Astrocyte (in vitro differentiated cells and primary cell): ENCODE measurements at regions not wholly inside any gene's neighbourhood (a gene's known extent, or its start where the extent isn't known, plus 50 kb on each side); places are given as distances from the start of the nearest gene placed in this dataset.

Source experiments
- DNase-seq: peaks from one replicate; pipeline ENCODE4 v3.0.0-alpha.2; 2010; ENCODE audit warnings: low read depth
- FAIRE-seq: peaks from 2 replicates; lab custom pipeline; 2011; peaks lifted over from hg19 to GRCh38; lab: Jason Lieb, UNC
- H2AFZ ChIP-seq: 2 replicates; pipeline ENCODE4 v1.6.0; 2012; ENCODE audit warnings: low read depth, low read length, inconsistent platforms
- H3K27ac ChIP-seq: 2 replicates; pipeline ENCODE4 v1.5.1; 2011; ENCODE audit warnings: low read depth, low read length, inconsistent platforms
- H3K27me3 ChIP-seq: 2 replicates; pipeline ENCODE4 v1.6.0; 2011; ENCODE audit warnings: low read length, inconsistent platforms; ENCODE audit not compliant: insufficient read depth
- H3K36me3 ChIP-seq: 2 replicates; pipeline ENCODE4 v1.5.1; 2011; ENCODE audit warnings: low read length, inconsistent platforms; ENCODE audit not compliant: insufficient read depth
- H3K4me1 ChIP-seq: 2 replicates; pipeline ENCODE4 v1.5.1; 2011; ENCODE audit warnings: low read length, inconsistent platforms; ENCODE audit not compliant: insufficient read depth
- H3K4me2 ChIP-seq: 2 replicates; pipeline ENCODE4 v1.6.0; 2012; ENCODE audit warnings: low read length, inconsistent platforms
- H3K4me3 ChIP-seq: 2 replicates; pipeline ENCODE4 v1.5.1; 2011; ENCODE audit warnings: low read depth, mild to moderate bottlenecking, low read length, inconsistent platforms; ENCODE audit not compliant: insufficient read depth
- H3K79me2 ChIP-seq: 2 replicates; pipeline ENCODE4 v1.6.0; 2012; ENCODE audit warnings: mild to moderate bottlenecking, low read length, inconsistent platforms; ENCODE audit not compliant: insufficient read depth
- H3K9ac ChIP-seq: 2 replicates; pipeline ENCODE4 v1.6.0; 2012; ENCODE audit warnings: mild to moderate bottlenecking, low read length, inconsistent platforms
- H3K9me3 ChIP-seq: 2 replicates; pipeline ENCODE4 v1.5.1; 2012; ENCODE audit warnings: low read depth, mild to moderate bottlenecking, low read length, inconsistent platforms; ENCODE audit not compliant: insufficient read depth
- H4K20me1 ChIP-seq: 2 replicates; pipeline ENCODE4 v1.6.0; 2012; ENCODE audit warnings: low read length, inconsistent platforms; ENCODE audit not compliant: insufficient read depth
- H3K27ac Mint-ChIP-seq: one replicate; pipeline ENCODE4 v1.8.0; 2021; ENCODE audit warnings: mild to moderate bottlenecking, mixed read lengths; ENCODE audit not compliant: unreplicated experiment
- H3K27me3 Mint-ChIP-seq: one replicate; pipeline ENCODE4 v1.8.0; 2021; ENCODE audit warnings: low read depth, mixed read lengths; ENCODE audit not compliant: unreplicated experiment
- H3K36me3 Mint-ChIP-seq: one replicate; pipeline ENCODE4 v1.8.0; 2021; ENCODE audit warnings: low read depth, mixed read lengths; ENCODE audit not compliant: unreplicated experiment
- H3K4me1 Mint-ChIP-seq: one replicate; pipeline ENCODE4 v1.8.0; 2021; ENCODE audit warnings: low read depth, mixed read lengths; ENCODE audit not compliant: unreplicated experiment
- H3K4me3 Mint-ChIP-seq: one replicate; pipeline ENCODE4 v1.8.0; 2021; ENCODE audit warnings: mild to moderate bottlenecking, moderate library complexity, mixed read lengths; ENCODE audit not compliant: unreplicated experiment
- H3K9me3 Mint-ChIP-seq: one replicate; pipeline ENCODE4 v1.8.0; 2021; ENCODE audit warnings: mild to moderate bottlenecking, mixed read lengths; ENCODE audit not compliant: unreplicated experiment
- EZH2 ChIP-seq: IDR thresholded peaks from 2 replicates; pipeline ENCODE4 v1.6.1; 2012; ENCODE audit warnings: mild to moderate bottlenecking, low read length, inconsistent platforms; ENCODE audit not compliant: insufficient read depth
- TF ChIP-seq, protein P1 (sequence below): IDR thresholded peaks from 2 replicates; pipeline ENCODE4 v1.5.1; 2011; ENCODE audit warnings: low read depth, mild to moderate bottlenecking, inconsistent platforms, low read length, moderate library complexity; ENCODE audit not compliant: insufficient read depth

DNA sequence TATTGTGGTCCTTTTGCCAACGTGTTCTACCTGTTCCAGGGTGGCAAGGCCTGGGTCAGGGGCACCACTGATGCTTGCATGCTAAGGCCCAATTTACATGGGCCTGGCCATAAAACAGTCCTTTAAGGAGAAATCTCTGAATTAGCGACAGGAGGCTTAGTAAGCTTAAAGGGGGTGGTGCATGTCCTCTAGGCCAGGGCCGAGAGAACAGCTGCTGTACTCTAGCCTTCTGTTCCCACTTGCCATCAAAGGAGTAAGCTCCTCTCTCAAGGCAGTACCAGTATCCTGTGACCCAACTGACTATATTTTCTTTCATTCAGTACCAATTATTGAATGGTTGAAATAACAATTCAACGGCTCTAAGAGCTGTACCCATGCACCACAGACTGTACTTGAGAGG, 67.7 kb upstream of the ZDHHC17 start:
- TF ChIP-seq, protein P1, sequence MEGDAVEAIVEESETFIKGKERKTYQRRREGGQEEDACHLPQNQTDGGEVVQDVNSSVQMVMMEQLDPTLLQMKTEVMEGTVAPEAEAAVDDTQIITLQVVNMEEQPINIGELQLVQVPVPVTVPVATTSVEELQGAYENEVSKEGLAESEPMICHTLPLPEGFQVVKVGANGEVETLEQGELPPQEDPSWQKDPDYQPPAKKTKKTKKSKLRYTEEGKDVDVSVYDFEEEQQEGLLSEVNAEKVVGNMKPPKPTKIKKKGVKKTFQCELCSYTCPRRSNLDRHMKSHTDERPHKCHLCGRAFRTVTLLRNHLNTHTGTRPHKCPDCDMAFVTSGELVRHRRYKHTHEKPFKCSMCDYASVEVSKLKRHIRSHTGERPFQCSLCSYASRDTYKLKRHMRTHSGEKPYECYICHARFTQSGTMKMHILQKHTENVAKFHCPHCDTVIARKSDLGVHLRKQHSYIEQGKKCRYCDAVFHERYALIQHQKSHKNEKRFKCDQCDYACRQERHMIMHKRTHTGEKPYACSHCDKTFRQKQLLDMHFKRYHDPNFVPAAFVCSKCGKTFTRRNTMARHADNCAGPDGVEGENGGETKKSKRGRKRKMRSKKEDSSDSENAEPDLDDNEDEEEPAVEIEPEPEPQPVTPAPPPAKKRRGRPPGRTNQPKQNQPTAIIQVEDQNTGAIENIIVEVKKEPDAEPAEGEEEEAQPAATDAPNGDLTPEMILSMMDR, result no peak
- no peak for TF ChIP-seq EZH2
- Histone ChIP-seq H3K9ac (no peak overlapping the region), H2AFZ (no peak overlapping the region), H4K20me1 (no peaks in the 10 kb centered on the region), H3K27me3 (no peaks in the 10 kb centered on the region), H3K27ac (no peak overlapping the region), H3K4me3 (no peak overlapping the region), H3K79me2 (no peaks in the 10 kb centered on the region), H3K4me2 (no peak overlapping the region), H3K4me1 (peaks cover 8% of the 10 kb centered on the region), H3K9me3 (no peaks in the 10 kb centered on the region), H3K36me3 (no peaks in the 10 kb centered on the region)
- DNase-seq, result no peak
- no peak overlapping the region for H3K27ac Mint-ChIP-seq
- H3K4me1 Mint-ChIP-seq, result peaks cover 18% of the 10 kb centered on the region
- no peak for FAIRE-seq
- no peaks in the 10 kb centered on the region for H3K36me3 Mint-ChIP-seq
- no peaks in the 10 kb centered on the region for H3K9me3 Mint-ChIP-seq
- H3K4me3 Mint-ChIP-seq, result no peak overlapping the region
- no peaks in the 10 kb centered on the region for H3K27me3 Mint-ChIP-seq

DNA sequence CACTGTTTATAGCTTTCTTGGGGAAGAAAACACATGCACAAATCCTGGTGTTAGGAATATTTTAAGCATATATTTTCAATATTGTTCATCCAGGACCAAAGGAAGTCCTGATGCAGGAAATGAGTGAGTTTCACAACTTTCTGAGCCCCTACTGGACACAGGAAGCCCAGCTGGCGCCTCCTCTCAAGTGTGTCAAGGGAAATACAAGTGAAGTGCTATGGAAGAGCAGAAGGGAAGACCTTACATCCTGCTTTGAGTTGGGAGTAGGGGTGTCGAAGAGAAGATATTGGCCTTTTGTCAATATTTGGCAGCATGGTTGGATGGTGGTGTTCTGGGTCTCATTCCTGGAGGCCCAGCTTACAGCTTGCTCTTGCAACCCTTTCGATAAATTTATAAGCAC, 66.1 kb upstream of the ZDHHC17 start:
- no peaks in the 10 kb centered on the region for H3K9me3 Mint-ChIP-seq
- H3K27ac ChIP-seq, result no peak overlapping the region

DNA sequence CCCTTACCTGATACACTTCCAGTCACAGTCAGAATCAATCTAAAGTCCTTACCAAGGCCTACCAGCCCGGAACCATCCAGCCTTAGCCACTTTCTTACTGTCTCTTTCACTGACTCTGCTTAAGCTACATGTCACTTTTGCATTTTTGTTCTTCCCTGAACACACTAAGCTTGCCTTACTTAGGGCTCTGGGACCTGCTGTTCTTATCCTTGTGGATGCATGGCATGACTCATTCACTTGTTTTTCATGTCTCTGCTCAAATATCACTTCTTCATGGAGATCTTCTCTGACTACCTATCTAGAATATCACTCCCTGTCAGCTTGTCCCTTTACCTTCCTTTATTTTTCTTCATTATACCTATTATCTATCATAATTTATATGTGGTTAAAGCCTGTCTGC, 65.6 kb upstream of the ZDHHC17 start:
- Histone ChIP-seq H3K9me3 (no peaks in the 10 kb centered on the region), H3K36me3 (no peaks in the 10 kb centered on the region), H3K4me1 (peaks cover 5% of the 10 kb centered on the region), H3K4me3 (no peak overlapping the region), H3K27ac (no peak overlapping the region), H2AFZ (no peak overlapping the region), H4K20me1 (no peaks in the 10 kb centered on the region), H3K9ac (no peak overlapping the region), H3K79me2 (no peaks in the 10 kb centered on the region), H3K4me2 (no peak overlapping the region), H3K27me3 (no peaks in the 10 kb centered on the region)
- FAIRE-seq (peak; percentile 20), DNase-seq (no peak)
- Mint-ChIP-seq H3K27ac (no peak overlapping the region), H3K36me3 (no peaks in the 10 kb centered on the region), H3K9me3 (no peaks in the 10 kb centered on the region), H3K4me3 (no peak overlapping the region), H3K4me1 (peaks cover 14% of the 10 kb centered on the region), H3K27me3 (no peaks in the 10 kb centered on the region)
- no peak for TF ChIP-seq EZH2
- TF ChIP-seq, protein P1, result no peak

More for the DNA sequence above, 66.1 kb upstream of the ZDHHC17 start:
- Histone ChIP-seq H3K9ac (no peak overlapping the region), H3K4me3 (no peak overlapping the region), H3K9me3 (no peaks in the 10 kb centered on the region), H3K4me2 (no peak overlapping the region), H3K4me1 (peaks cover 8% of the 10 kb centered on the region), H4K20me1 (no peaks in the 10 kb centered on the region), H3K79me2 (no peaks in the 10 kb centered on the region), H2AFZ (no peak overlapping the region), H3K27me3 (no peaks in the 10 kb centered on the region), H3K36me3 (no peaks in the 10 kb centered on the region)
- Mint-ChIP-seq H3K36me3 (no peaks in the 10 kb centered on the region), H3K27ac (no peak overlapping the region), H3K4me1 (peaks cover 14% of the 10 kb centered on the region), H3K4me3 (no peak overlapping the region), H3K27me3 (no peaks in the 10 kb centered on the region)
- no peak for DNase-seq
- FAIRE-seq, result no peak
- TF ChIP-seq, protein P1, result no peak
- no peak for TF ChIP-seq EZH2
